Activated CD4-positive, alpha-beta memory T cell treated with anti-CD3 and anti-CD28 coated beads, Interleukin-2, amount 10 ng/mL, durations not matched to agents 7 days and 5 days (primary cell): ENCODE measurements at regions not wholly inside any gene's neighbourhood (a gene's known extent, or its start where the extent isn't known, plus 50 kb on each side); places are given as distances from the start of the nearest gene placed in this dataset.

ENCODE experiments used
- CTCF ChIA-PET: fragments of 350-600 bp; sonication (Branson Sonifier 250); formaldehyde crosslinking; loops from one replicate; lab custom pipeline; 2021; ENCODE audit warnings: antibody characterized with exemption, inconsistent platforms; lab: Charles Lee
- POLR2A ChIA-PET: fragments of 350-600 bp; sonication (Branson Sonifier 250); formaldehyde crosslinking; loops from one replicate; lab custom pipeline; 2021; ENCODE audit warnings: antibody characterized with exemption; lab: Charles Lee
- DNase-seq: peaks from one replicate; pipeline ENCODE4 v3.0.0-alpha.2; 2020
- H3K27ac Mint-ChIP-seq: one replicate; pipeline ENCODE4 v1.8.0; 2021; ENCODE audit warnings: mild to moderate bottlenecking, mixed read lengths
- H3K27me3 Mint-ChIP-seq: one replicate; pipeline ENCODE4 v1.8.0; 2021; ENCODE audit warnings: mixed read lengths
- H3K36me3 Mint-ChIP-seq: one replicate; pipeline ENCODE4 v1.8.0; 2021; ENCODE audit warnings: low read depth, mixed read lengths
- H3K4me1 Mint-ChIP-seq: one replicate; pipeline ENCODE4 v1.8.0; 2021; ENCODE audit warnings: mixed read lengths
- H3K4me3 Mint-ChIP-seq: one replicate; pipeline ENCODE4 v1.8.0; 2021; ENCODE audit warnings: mild to moderate bottlenecking, mixed read lengths
- H3K9me3 Mint-ChIP-seq: one replicate; pipeline ENCODE4 v1.8.0; 2021; ENCODE audit warnings: mixed read lengths

DNA sequence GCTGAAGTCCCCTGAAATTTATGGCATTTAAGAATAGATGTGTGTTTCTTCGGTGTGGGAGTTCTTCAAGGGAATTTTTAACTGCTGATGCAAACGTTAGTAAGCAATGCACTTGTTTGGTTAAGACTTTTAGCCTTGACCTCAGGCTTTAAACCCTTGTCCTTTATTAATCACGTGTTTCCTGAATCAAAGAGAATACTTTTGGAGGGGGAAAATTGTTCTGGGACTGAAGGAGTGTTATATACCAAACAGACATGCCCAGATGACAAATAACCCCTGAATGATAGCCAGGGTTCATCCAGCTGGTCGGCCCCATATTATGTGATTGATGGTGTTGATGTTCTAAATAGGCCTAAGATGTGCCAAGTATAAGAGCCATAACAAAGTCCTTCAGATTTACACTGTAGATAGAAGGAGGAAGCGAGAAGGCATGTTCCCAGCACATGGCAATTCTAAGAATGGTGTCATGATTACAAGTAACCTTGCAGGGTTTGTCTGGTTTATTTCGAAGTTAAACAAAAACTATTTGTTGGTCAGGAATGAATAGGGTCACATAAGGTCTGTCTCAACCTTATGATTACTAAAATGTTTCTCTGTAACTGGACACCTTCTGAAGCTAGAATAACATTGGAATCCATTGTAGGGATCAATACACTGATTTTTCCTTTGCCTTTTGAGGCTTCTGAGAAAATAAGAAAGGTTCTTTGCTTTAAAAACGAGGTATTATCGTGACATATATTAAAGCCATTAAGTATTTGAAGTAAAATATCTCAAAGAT, 124.2 kb upstream of the SEM1 start:
- Mint-ChIP-seq H3K27me3 (peaks cover 57% of the 10 kb centered on the region), H3K9me3 (peaks cover 6% of the 10 kb centered on the region), H3K27ac (no peak overlapping the region), H3K4me1 (peaks cover 24% of the 10 kb centered on the region), H3K4me3 (no peak overlapping the region), H3K36me3 (peaks cover 3% of the 10 kb centered on the region)
- ChIA-PET CTCF (no interaction called here), POLR2A (no interaction called here)
- no peak for DNase-seq

DNA sequence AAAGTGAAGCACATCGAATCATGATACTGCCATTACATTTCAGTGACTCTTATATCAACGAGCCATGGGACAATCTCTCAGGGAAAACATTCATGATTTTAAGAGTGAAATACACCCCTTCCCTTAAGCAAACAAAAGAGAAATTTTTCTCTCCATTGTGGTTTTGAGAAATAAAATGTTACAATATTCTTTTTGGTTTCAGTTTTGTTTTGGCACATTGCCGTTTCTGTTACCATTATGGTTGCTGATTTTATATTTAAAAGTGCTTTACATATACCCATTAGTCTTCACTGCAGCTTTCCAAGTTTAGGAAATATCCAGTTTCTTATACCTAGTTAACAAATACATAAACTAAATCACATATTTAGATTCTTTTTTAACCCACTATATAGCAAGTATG, 126.8 kb upstream of the SEM1 start:
- Mint-ChIP-seq H3K4me3 (no peak overlapping the region), H3K36me3 (peaks cover 3% of the 10 kb centered on the region), H3K4me1 (peaks cover 25% of the 10 kb centered on the region), H3K27me3 (peaks cover 56% of the 10 kb centered on the region), H3K27ac (no peak overlapping the region), H3K9me3 (peaks cover 6% of the 10 kb centered on the region)
- DNase-seq, result no peak
- ChIA-PET CTCF (no interaction called here), POLR2A (no interaction called here)

DNA sequence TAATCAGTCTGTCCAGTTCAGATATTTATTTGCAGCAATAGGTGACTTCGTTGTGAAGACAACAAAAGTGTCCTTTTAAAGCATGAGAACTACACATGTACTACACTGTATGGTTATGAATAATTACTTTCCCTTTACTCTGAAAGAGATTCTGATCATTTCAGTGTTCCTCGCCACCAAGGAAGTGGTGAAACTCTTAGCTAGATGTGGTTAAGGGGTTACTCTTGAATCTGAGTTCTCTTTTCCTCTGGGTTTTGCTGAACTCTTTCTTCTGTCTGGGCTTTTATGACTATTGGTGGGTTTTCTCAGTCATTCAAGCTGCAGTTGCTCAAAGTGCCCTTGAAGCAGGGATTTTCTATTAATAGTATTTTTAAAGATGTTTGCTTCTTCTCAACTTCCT, 127.9 kb upstream of the SEM1 start:
- Mint-ChIP-seq H3K4me1 (peaks cover 25% of the 10 kb centered on the region), H3K9me3 (peaks cover 6% of the 10 kb centered on the region), H3K4me3 (peak overlapping the region; percentile 34), H3K27ac (peak overlapping the region; percentile 22), H3K27me3 (peaks cover 57% of the 10 kb centered on the region), H3K36me3 (peaks cover 3% of the 10 kb centered on the region)
- ChIA-PET POLR2A (interaction anchor here (1.2 kb wide), 1 partner anchor 8 kb away, joined by 3 read pairs; no protein-coding TSS in a partner anchor), CTCF (no interaction called here)
- peak; percentile 19 for DNase-seq

DNA sequence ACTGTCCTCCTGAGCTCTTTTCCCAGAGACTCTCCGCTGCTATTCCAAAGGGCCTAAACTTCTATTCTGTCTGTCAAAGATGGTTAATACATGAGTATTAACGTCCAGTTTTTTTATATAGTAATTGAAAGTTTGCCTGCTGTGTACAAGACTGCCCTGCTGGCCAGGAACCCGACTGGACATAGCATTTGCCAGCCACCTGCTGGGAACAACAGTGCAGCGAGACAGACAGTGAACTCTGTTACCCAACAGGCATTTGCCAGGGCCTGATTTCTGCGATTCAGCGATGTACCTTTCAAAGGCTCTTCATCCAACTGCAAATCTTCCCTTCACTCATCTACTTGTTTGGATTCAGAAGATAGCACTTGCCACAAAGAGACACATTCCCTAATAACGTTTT, 128.8 kb upstream of the SEM1 start:
- H3K36me3 Mint-ChIP-seq, result peaks cover 3% of the 10 kb centered on the region
- peaks cover 6% of the 10 kb centered on the region for H3K9me3 Mint-ChIP-seq
- H3K4me3 Mint-ChIP-seq, result no peak overlapping the region
- no peak for DNase-seq
- H3K4me1 Mint-ChIP-seq, result peaks cover 25% of the 10 kb centered on the region
- peaks cover 63% of the 10 kb centered on the region for H3K27me3 Mint-ChIP-seq
- no peak overlapping the region for H3K27ac Mint-ChIP-seq
- CTCF ChIA-PET, result no interaction called here
- POLR2A ChIA-PET, result interaction anchor here (1.2 kb wide), 1 partner anchor 9 kb away, joined by 3 read pairs; no protein-coding TSS in a partner anchor

DNA sequence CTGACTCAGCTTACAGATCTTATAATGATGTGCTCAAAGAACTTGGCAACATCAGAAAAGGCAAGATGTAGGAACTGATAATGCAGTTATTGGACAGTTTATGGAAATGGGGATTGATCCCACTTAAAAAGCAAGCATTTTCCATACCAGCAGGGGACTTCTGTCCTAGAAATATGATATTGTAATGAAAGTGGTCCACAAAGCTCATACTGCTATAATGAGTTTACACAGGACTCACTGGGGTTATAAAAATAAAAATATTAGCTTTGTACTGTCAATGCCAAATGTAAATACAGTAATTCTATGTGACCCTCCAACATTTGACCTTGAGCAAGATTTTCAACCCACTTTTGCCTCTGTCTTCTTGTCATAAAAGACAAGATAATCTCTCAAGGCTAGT, 145.5 kb upstream of the SEM1 start:
- Mint-ChIP-seq H3K27me3 (peaks cover 13% of the 10 kb centered on the region), H3K4me1 (no peaks in the 10 kb centered on the region), H3K9me3 (no peaks in the 10 kb centered on the region), H3K4me3 (no peak overlapping the region), H3K27ac (no peak overlapping the region), H3K36me3 (no peaks in the 10 kb centered on the region)
- POLR2A ChIA-PET, result no interaction called here
- no peak for DNase-seq
- CTCF ChIA-PET, result no interaction called here

DNA sequence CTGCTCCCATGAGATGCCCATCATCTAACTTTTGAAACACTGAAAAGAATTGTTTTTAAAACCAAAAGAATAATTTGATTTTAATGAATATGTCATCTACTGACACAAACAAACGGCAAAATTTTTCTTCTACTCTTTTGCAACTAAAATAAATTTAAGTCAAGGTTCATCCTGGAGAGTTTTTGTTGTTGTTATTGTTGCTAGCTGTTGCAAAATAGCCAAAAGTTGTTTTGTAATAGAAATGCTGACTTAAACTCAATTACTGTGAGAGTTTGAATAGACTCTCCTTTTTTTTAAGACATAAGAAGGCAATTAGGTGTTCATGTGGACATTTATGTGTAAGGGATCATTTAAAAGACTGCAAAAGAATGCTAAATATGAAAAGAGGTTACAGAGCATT, 146.0 kb upstream of the SEM1 start:
- DNase-seq, result no peak
- POLR2A ChIA-PET, result no interaction called here
- H3K9me3 Mint-ChIP-seq, result no peaks in the 10 kb centered on the region
- no peak overlapping the region for H3K27ac Mint-ChIP-seq
- no peaks in the 10 kb centered on the region for H3K36me3 Mint-ChIP-seq
- CTCF ChIA-PET, result no interaction called here
- H3K4me1 Mint-ChIP-seq, result no peaks in the 10 kb centered on the region
- peaks cover 13% of the 10 kb centered on the region for H3K27me3 Mint-ChIP-seq
- H3K4me3 Mint-ChIP-seq, result no peak overlapping the region

DNA sequence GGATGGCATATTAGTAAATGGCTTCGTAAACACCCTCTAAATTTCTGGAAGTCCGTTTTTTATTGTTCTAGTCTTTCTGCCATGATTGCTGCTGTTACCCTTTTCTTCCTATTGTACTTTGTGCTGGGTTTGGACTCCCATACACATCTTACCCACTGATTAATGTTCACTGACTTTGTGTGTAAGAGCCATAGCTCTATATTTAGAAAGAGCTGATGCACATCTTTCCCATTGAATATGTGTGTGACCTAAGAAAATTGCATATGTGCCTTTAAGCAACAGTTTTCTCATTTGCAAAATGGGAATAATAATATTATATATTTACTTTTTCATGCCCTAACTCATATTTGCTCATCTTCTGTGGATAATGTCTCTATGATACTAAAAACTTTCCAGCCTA, 135.8 kb upstream of the DLX6 start:
- no peak for DNase-seq
- ChIA-PET POLR2A (no interaction called here), CTCF (no interaction called here)
- Mint-ChIP-seq H3K9me3 (no peaks in the 10 kb centered on the region), H3K27ac (no peak overlapping the region), H3K36me3 (no peaks in the 10 kb centered on the region), H3K4me1 (no peaks in the 10 kb centered on the region), H3K27me3 (peaks cover 7% of the 10 kb centered on the region), H3K4me3 (no peak overlapping the region)

DNA sequence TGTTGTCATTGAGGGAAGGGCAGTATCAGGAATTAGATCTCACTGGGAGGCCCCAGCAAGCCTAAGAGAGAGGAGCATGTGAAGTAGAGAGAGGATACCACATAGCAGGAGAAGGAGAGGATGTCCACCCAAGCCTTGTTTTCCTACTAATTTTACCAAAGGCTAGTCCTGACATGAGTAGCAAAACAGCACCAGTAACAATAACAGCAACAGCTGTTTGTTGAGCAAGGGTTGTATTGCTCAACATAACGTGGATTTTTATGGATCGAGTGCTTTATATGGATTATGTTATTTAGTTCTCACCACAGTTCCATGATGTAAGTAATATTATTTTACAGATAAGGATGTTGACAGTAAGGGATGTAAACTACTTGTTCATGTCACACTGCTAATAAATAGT, 135.2 kb upstream of the DLX6 start:
- ChIA-PET CTCF (no interaction called here), POLR2A (no interaction called here)
- Mint-ChIP-seq H3K27ac (no peak overlapping the region), H3K4me3 (no peak overlapping the region), H3K9me3 (no peaks in the 10 kb centered on the region), H3K36me3 (no peaks in the 10 kb centered on the region), H3K27me3 (peaks cover 7% of the 10 kb centered on the region), H3K4me1 (no peaks in the 10 kb centered on the region)
- no peak for DNase-seq

DNA sequence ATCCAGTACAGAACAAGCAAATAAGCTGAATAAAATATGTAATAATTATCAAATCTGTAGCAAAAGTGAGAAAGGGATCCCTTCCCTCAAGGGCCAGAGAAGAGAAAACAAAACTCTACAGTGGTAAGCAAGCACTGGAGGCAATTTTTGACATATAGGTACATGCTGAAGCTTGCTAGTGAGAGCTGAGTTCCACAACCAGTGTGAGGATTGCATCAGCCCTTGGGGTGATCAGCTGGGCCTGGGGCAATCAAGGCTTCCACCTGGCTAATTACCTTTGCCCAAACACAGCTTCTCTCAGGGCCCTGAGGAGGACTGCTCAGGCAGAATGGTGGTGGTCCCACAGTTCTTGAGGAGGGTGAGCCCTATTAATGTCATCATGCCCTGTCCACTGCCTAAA, 134.4 kb upstream of the DLX6 start:
- Mint-ChIP-seq H3K36me3 (no peaks in the 10 kb centered on the region), H3K27me3 (peaks cover 4% of the 10 kb centered on the region), H3K9me3 (no peaks in the 10 kb centered on the region), H3K27ac (no peak overlapping the region), H3K4me3 (no peak overlapping the region), H3K4me1 (no peaks in the 10 kb centered on the region)
- no peak for DNase-seq
- ChIA-PET CTCF (no interaction called here), POLR2A (no interaction called here)

DNA sequence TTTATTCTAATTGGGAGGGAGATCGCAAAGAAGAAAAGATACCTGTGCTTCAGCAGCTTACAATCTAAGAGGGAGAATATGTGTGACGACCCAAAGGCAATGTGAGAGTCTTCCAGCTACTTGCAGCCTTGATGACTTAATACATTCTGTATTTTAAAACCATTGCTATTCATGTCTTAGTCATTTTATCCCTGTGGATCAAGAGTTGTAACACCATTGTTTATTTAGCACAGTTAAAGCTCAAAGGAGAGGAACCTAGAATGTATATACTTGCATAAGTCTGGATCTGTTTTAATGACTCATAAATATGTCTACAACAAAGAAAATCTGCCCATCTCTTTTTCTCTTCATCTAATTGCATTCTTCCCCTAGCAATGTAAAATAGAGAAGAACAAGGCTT, 117.9 kb upstream of the DLX6 start:
- Mint-ChIP-seq H3K27ac (no peak overlapping the region), H3K9me3 (no peaks in the 10 kb centered on the region), H3K27me3 (no peaks in the 10 kb centered on the region), H3K36me3 (no peaks in the 10 kb centered on the region), H3K4me3 (no peak overlapping the region), H3K4me1 (no peaks in the 10 kb centered on the region)
- CTCF ChIA-PET, result no interaction called here
- POLR2A ChIA-PET, result no interaction called here
- DNase-seq, result no peak

DNA sequence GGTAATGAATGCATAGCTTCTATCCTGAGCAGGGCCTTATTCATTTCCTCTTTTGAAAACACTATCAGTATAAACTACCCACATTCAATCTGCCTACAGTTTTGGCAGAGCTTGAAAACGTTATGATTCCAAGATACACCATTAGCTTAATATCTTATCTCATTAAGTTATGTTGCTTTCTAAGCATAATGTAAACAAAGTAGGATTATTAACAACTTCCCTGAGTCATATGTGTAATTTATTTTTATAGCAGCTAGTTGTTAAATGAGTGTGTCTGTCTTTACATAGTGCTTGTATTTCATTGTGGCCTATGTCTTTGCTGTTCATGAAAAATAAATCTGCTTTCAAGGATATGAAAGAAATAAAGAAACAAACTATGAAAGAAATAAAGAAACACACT, 106.2 kb upstream of the DLX6 start:
- POLR2A ChIA-PET, result no interaction called here
- H3K36me3 Mint-ChIP-seq, result no peaks in the 10 kb centered on the region
- no peaks in the 10 kb centered on the region for H3K4me1 Mint-ChIP-seq
- CTCF ChIA-PET, result no interaction called here
- H3K9me3 Mint-ChIP-seq, result no peaks in the 10 kb centered on the region
- no peak overlapping the region for H3K4me3 Mint-ChIP-seq
- no peak for DNase-seq
- H3K27me3 Mint-ChIP-seq, result peaks cover 6% of the 10 kb centered on the region
- H3K27ac Mint-ChIP-seq, result no peak overlapping the region

DNA sequence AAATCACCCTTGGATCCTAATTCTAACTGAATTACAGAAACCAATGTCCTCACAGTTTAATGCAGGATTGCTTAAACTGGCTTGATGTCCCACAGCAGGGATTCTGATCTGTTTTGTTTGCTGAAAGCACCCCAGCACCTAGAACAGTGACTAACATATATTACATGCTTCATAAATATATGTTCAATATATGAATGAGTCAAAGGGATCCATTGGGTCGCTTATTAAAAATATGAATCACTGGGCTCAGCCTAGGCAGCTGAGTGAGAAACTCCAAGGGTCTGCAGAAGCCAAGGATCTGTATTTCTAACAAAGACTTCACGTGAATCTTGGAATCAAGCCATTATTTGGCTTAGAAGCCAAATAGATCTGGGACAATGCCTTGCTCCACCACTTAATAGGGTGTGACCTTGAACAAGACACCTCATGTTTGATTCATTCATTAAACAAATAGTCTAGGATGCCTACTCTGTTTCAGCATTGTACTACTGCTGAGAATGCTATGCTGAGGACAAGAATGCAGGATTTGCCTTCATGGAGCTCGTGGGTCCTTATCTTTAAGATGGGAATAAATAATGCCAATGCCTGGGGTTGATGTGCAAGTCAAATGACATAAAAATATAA, 103.4 kb upstream of the DLX6 start:
- POLR2A ChIA-PET, result no interaction called here
- H3K36me3 Mint-ChIP-seq, result no peaks in the 10 kb centered on the region
- H3K4me1 Mint-ChIP-seq, result no peaks in the 10 kb centered on the region
- H3K9me3 Mint-ChIP-seq, result no peaks in the 10 kb centered on the region
- no peak overlapping the region for H3K27ac Mint-ChIP-seq
- no peak for DNase-seq
- H3K27me3 Mint-ChIP-seq, result peaks cover 8% of the 10 kb centered on the region
- CTCF ChIA-PET, result no interaction called here
- no peak overlapping the region for H3K4me3 Mint-ChIP-seq

DNA sequence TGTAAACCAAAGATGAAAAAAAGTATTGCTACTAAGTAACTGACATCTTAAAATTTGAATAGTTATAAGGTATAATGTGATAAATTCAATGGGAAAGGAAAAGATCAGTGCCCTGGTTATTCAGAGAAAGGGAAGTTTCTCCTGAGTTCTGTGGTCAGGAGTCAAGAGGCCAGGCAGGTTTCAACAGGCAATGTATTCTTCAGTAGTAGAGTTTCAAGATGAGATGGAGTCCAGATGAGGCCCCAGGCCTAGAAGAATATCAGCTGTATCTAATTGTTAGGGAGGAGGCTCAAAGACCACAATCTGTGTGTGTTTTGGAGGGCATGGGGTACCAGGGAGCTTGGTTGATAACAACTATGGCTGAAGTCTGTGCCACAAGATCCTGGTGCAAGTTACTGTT, 101.4 kb upstream of the DLX6 start:
- peaks cover 8% of the 10 kb centered on the region for H3K27me3 Mint-ChIP-seq
- no peak overlapping the region for H3K27ac Mint-ChIP-seq
- no peaks in the 10 kb centered on the region for H3K36me3 Mint-ChIP-seq
- H3K4me1 Mint-ChIP-seq, result no peaks in the 10 kb centered on the region
- DNase-seq, result no peak
- POLR2A ChIA-PET, result no interaction called here
- no peak overlapping the region for H3K4me3 Mint-ChIP-seq
- CTCF ChIA-PET, result no interaction called here
- no peaks in the 10 kb centered on the region for H3K9me3 Mint-ChIP-seq

DNA sequence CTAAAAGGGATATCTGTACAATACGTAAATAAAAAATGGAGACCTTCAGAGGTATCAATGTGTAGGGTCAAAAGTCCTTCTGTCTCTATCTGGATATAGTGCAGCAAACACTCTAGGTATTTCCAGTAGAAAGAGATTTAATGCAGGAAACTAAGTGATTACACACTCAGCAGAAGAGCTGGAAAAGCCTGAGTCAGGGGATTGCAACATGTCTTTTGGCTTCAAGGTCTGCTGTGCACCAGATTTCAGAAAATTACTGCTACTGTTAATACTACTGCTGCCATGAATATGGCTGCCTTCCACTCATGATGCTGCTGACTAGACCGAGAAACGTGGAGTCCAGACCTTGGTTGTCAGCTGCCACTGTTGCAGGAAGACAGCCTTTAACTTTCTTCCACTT, 94.9 kb upstream of the DLX6 start:
- H3K36me3 Mint-ChIP-seq, result no peaks in the 10 kb centered on the region
- H3K4me1 Mint-ChIP-seq, result no peaks in the 10 kb centered on the region
- CTCF ChIA-PET, result no interaction called here
- POLR2A ChIA-PET, result no interaction called here
- H3K9me3 Mint-ChIP-seq, result no peaks in the 10 kb centered on the region
- H3K4me3 Mint-ChIP-seq, result no peak overlapping the region
- no peak for DNase-seq
- H3K27ac Mint-ChIP-seq, result no peak overlapping the region
- peaks cover 6% of the 10 kb centered on the region for H3K27me3 Mint-ChIP-seq
